COLO668 (cell line): ENCODE measurements at regions not wholly inside any gene's neighbourhood (a gene's known extent, or its start where the extent isn't known, plus 50 kb on each side); places are given as distances from the start of the nearest gene placed in this dataset.

Source experiments
- DNase-seq: peaks from one replicate; lab custom pipeline; 2025; ENCODE audit not compliant: unreplicated experiment; lab: John Stamatoyannopoulos, UW

- no peak for DNase-seq
Observed at GRCh38 chr2:120896126-120896525, 160.5 kb downstream of the GLI2 start.

DNA sequence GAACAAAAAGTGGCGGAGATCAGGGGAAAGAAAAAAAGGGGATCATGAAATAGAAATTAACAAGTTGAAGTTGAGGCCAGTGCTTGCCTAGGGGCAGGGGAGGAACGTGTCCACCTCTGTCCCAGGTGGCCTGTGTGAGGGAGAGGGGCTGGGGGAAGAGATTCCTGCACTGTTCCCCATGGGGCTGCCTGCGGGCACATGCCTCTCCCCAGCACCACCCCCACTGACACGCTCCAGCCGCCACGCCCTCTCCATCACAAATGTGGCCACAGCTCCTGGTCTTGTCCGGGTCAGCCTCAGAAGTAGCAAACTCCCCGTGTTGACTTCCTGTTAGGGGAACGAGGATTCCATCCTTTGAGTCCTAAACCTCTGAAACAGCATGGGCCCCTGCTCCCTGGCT, 161.2 kb downstream of the GLI2 start:
- DNase-seq, result no peak

DNA sequence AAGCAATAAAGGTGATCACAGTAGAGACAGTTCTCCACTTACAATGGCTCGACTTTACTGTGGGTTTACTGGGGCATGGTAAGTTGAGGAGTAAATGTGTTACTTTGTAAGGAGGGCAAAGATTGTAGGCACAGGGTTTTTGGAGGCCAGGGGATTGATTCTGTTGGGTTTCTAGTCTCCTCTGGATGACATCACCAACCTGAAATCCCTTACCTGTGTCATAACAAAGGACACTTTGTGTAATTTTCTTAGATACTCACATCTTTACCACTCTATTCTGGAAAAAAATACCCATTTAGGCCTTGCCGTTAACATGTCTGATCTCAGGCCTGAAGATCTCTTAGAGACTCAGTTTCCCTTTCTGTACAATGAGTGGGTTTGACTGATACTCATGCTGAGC, 161.7 kb downstream of the GLI2 start:
- no peak for DNase-seq

- no peak for DNase-seq
Observed at GRCh38 chr2:120898496-120898895, 162.8 kb downstream of the GLI2 start.

DNA sequence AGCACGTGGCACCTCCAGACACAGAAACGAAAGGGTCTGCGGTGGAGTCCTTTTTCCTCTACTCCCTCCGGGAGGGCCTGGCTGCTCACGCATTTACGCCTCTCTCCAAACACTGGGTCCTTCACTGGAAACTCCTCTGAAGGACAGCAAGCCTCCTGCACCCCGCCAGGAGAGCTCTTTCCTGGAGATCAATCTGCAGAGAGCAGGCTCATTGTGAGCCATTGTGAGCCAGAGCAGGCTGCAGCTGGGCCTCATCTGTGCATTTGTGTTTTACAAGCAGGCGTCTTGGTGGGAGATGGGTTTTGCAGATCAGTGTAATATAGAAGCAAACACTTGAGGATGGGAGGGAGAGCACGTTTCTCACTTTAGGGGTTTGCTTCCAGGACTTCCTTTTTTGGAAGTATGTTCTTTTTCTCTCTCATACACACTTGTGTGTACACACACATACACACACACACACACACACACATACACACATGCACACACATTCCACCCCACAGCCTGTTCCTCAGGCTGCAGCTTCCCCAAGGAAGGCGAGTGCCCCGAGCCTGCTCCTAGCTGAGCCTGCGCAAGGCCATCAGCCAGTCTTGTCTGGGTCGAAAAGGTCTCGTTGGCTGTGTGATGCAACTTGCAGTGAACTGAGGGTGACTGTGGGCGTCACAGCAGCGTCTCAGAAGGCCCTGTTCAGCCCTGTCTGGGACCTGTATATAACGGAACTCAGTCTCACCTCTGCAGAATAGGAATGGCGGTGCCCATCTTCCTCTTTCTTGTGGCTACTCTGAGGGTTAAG, 163.5 kb downstream of the GLI2 start:
- no peak for DNase-seq

DNA sequence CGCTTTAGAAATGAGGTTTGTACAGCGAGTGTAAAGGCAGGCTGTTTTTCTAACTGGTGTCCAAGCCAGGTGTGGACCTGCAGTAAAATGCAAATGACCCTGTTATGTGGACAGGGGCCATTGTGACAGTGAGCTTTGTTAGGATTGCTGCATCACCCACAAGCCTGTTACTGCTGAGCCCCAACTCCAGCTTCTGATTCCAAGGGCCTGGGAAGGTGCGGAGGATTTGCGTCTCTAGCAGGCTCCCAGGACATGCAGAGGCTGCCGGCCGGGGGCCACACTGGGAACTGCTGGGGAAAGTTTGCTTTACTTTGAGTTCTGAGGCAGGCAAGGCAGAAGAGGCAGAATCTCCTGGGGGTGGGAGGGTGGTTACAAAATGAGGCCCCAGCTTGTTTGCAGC, 164.1 kb downstream of the GLI2 start:
- DNase-seq, result no peak

- DNase-seq, result no peak
Observed at GRCh38 chr2:120901201-120901600, 165.5 kb downstream of the GLI2 start.

DNA sequence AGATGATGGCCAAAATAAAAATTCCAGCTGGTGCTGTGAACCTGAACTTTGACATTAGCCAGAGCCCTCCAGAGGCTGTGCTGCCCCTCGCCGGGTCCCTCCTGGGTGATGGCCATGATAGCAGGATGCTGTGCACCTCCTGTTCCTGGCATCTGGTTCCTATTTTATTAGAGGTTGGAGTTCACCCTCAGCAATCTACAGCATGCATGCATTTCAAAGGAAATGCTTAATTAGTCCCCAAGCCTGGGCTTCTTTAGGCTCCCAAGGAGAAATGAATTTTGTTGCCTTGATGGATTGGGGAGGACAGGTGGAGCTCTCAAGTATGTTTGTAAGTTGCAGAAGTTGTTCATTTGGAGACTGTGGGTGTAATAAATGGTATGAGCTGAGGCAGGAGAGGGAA, 166.9 kb downstream of the GLI2 start:
- DNase-seq, result no peak

- no peak for DNase-seq
Observed at GRCh38 chr2:120904379-120904778, 168.7 kb downstream of the GLI2 start.

- DNase-seq, result no peak
Observed at GRCh38 chr2:120904830-120905234, 169.2 kb downstream of the GLI2 start.

DNA sequence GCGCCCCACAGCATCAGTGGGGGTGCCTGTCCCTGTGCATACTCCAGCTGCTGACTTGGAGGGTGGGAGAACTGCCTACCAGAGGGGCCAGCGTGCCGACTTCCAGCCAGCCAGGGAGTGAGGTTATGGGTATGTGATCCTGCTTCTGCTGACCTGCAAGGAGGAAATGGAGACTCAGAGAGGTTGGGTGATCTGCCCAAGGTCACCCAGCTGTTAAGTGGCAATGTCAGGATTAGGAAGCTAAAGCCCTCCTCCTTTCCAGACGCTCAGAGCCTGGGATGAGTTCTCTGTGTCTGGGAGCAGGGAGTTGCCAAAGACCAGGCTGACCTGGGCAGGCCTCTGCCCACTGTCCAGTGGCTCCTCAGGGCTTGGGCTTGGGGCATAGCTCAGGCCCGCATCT, 169.6 kb downstream of the GLI2 start:
- no peak for DNase-seq

DNA sequence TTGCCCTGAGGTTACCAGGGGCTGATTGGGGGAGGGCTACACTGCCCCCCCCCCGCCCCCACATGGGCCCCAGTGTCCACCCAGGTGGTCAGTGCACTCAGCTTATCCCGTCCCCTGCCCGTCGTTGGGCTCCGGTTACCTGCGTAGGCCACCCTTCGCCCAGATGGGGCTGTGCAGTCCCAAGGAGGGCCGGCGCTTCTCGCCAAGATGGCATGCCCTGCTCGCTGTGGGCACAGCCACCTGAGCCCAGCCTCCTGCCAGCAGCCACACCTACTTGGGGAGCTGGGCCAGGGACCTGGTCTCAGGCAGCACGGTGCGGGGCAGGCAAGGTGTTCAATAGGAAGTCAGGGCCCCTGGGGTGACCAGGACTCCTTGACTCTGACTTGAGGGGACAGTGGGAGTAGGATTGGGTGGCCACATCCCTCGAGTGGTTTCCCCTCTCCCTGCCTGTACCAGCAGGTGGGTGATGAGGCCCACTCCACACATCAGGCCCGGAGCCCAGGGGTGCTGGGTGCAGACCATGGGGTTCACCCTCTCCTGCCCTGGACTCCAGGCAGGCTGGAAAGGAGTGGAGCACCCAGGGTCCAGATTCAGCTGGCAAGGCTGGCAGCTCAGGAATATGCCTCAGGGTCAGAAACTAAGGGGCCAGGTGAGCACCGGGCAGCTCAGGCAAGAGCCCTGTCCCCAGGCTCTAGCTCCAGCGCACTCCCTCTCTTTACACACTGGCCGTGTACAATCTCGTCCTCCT, 170.3 kb downstream of the GLI2 start:
- DNase-seq, result no peak

DNA sequence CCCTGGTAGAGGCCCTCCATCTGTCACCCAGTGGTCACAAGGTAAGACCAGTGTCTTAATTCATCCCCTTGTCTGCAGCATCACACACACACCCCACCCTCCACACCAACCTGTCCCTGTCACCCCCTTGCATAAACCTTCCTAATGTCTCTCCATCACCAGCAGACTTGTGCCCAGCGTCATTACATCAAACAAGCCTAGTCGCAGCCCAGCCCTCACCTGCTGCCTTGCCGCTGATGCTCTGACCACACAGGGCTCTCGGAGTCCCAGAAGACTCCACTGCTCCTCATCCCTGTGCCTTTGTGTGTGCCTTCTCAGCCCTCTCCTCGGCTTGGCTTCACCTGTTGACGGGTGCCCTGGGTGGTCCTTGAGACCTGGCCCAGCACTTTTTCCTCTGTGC, 171.2 kb downstream of the GLI2 start:
- no peak for DNase-seq

- DNase-seq, result no peak
Observed at GRCh38 chr2:120907822-120908221, 172.2 kb downstream of the GLI2 start.

- DNase-seq, result no peak
Observed at GRCh38 chr2:120908314-120908975, 172.8 kb downstream of the GLI2 start.

GRCh38 chr2:120909102-120909501, 173.4 kb downstream of the GLI2 start:
- DNase-seq, result no peak

- DNase-seq, result no peak
Observed at GRCh38 chr2:120910164-120910563, 174.5 kb downstream of the GLI2 start.

DNA sequence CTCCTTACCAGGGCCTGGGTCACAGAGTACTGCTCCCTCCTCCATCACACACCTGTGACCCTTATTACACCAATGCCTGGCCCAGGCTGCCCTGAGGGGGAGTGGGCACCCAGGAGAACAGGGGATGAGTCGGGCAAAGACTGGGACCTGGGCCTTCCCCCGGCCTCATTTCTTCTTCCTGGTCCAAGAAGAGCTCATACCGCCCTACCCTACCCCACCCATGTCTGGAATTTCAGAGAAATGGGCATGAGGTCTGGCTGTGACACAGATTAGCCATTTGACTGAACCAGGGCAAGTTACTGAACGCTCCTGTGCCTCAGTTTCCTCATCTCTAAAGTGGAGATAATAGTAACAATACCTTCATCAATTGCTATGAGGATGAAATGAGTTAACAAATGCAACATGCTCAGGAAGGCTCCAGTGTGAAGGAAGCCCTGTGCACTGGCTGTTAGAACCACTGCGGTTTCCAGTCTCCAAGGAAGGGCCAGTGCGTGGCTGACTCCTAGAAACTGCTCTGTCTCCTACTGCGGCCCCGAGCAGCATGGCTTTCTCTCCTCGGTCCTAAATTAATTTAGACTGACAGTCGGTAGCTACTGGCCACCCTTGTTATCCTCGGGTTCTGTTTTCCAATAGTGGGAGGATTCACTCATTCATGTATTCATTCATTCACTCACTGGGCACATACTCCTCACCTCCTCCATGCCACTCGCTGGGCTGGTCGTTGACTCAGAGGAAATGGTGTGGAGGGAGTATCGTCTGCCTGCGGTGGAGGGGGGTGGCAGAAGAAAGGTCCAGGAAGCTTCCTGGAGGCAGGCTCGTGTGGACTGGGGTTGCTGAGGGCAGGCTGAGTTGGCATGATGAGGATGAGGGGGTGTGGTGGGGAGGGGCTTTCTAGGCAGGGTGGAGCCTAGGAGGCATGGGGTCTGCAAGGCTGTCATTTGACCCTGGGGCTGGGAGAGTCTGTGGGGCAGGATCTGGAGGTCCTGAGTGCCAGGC, 175.6 kb downstream of the GLI2 start:
- DNase-seq, result no peak

GRCh38 chr2:120912101-120912985, 176.7 kb downstream of the GLI2 start:
- no peak for DNase-seq
